ENCODE measurements at regions not wholly inside any gene's neighbourhood (a gene's known extent, or its start where the extent isn't known, plus 50 kb on each side); places are given as distances from the start of the nearest gene placed in this dataset.

DNA sequence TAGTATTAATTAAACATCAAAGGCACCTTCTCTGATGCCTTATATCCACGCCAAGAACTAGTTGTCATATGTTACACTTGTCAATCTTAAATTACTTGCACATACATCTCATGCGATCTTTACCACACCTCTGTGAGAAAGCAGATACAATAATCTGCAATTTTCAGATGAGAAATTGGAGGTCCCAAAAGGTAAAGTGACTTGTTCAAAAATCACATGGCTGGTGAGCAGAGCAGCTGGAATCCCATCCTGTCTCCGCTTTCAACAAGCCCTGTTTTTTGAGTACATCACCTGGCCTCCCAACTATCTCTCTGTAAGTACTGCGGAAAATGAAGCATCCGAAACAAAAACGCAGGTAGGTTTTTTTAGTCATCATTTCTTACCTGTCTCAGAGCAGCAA is 203.4 kb upstream of the FOXN3 start:
- Histone ChIP-seq H3K27me3 (no peaks in the 10 kb centered on the region), H3K4me1 (peaks cover 0 to 36% (median 7%) of the 10 kb centered on the region in 4 donors), H3K27ac (no peak overlapping the region), H3K9me3 (no peaks in the 10 kb centered on the region), H3K4me3 (no peak overlapping the region), H3K36me3 (no peaks in the 10 kb centered on the region)
- no peak for DNase-seq (ENCODE audit: low spot score in 2 of 2)
- TF ChIP-seq, protein P1, sequence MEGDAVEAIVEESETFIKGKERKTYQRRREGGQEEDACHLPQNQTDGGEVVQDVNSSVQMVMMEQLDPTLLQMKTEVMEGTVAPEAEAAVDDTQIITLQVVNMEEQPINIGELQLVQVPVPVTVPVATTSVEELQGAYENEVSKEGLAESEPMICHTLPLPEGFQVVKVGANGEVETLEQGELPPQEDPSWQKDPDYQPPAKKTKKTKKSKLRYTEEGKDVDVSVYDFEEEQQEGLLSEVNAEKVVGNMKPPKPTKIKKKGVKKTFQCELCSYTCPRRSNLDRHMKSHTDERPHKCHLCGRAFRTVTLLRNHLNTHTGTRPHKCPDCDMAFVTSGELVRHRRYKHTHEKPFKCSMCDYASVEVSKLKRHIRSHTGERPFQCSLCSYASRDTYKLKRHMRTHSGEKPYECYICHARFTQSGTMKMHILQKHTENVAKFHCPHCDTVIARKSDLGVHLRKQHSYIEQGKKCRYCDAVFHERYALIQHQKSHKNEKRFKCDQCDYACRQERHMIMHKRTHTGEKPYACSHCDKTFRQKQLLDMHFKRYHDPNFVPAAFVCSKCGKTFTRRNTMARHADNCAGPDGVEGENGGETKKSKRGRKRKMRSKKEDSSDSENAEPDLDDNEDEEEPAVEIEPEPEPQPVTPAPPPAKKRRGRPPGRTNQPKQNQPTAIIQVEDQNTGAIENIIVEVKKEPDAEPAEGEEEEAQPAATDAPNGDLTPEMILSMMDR (IDR thresholded peaks at IDR 0.05) = no peak
- TF ChIP-seq EP300 (IDR thresholded peaks at IDR 0.05) (no peak), POLR2A (IDR thresholded peaks at IDR 0.05) (no peak)
- WGBS, 2 donors = 96 to 98% methylated on average over 6 of the region's 6 CpGs

DNA sequence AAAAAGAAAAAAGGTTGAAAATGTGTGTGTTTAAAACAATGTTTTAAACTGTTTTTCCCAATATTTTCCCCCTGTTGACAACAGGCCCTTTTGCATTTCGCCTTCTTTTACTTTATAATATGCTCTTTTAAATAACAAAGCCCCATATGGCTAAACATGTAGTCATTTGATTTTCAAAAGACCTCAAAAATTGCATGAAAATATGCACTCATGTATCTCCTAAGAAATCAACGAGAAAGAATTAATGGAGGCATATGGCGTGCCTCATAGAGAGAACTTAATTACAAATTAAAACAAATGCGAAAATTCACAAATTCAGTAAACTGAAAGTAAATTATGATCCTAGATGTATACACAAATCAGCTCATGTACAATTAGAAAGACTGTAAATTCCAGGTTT is 202.6 kb upstream of the FOXN3 start:
- no peaks in the 10 kb centered on the region for H3K36me3 ChIP-seq
- H3K9me3 ChIP-seq = no peaks in the 10 kb centered on the region
- no peak for DNase-seq (ENCODE audit: low spot score in 2 of 2)
- peak overlapping the region; percentile 48 to 87 (median 74) for H3K4me3 ChIP-seq
- H3K27me3 ChIP-seq = no peaks in the 10 kb centered on the region
- peak overlapping the region in 2 of 4 donors; percentile 64 to 85 for H3K27ac ChIP-seq
- H3K4me1 ChIP-seq = peaks cover 0 to 34% (median 7%) of the 10 kb centered on the region in 4 donors
- TF ChIP-seq POLR2A (IDR thresholded peaks at IDR 0.05) (no peak), EP300 (IDR thresholded peaks at IDR 0.05) (no peak)
- TF ChIP-seq, protein P1 (IDR thresholded peaks at IDR 0.05) = no peak
- 81 to 85% methylated on average over 4 of the region's 4 CpGs for WGBS, 2 donors

DNA sequence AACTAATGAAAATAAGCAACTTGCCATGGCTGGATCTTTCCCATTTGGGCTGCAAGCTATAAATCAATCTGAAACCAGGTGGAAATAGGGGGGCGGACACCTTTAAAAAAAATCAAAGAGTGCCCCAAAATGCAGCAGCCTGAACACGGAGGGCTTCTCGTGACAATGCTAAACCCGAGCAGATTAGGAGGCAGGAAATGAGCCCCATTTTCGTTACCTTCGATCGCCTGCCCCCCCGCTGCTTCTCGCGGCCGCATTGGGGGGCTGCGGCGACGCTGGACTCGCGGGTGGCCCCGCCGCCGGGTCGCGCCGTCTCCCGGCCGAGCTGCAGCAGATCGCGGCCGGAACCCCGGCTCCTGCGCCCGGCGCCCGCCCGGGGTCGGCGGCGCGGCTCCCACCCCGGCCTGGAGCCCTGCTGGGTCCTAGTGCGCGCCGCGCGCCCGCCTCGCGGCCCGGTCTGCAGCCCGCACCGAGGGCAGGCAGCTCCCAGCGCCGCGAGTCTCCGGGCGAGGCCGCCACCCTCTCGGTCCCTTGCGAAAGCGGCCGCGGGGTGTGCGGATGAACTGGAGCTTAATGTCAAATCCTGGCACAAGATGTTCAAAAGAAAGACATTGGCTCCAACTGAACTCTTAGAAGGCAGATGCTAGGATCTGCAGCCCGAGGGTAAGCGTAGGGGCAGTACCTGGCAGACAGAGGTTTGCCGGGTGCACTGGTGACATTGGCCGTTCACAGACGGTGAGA is 201.9 kb upstream of the FOXN3 start:
- peak overlapping the region in 3 of 4 donors; percentile 64 to 86 (median 85) for H3K27ac ChIP-seq
- peak; percentile 22 to 37 for DNase-seq (ENCODE audit: low spot score in 2 of 2)
- peak overlapping the region; percentile 48 to 87 (median 74) for H3K4me3 ChIP-seq
- peaks cover 0 to 34% (median 7%) of the 10 kb centered on the region in 4 donors for H3K4me1 ChIP-seq
- H3K9me3 ChIP-seq = no peaks in the 10 kb centered on the region
- H3K27me3 ChIP-seq = no peaks in the 10 kb centered on the region
- TF ChIP-seq POLR2A (IDR thresholded peaks at IDR 0.05) = peak in 1 of 2 donors; percentile 29
- TF ChIP-seq, protein P1 (IDR thresholded peaks at IDR 0.05) = peak in 1 of 5 experiments; percentile 8
- no peak for TF ChIP-seq EP300 (IDR thresholded peaks at IDR 0.05)
- no peaks in the 10 kb centered on the region for H3K36me3 ChIP-seq
- 1% methylated on average over 30 to 46 of the region's 66 CpGs for WGBS, 2 donors

DNA sequence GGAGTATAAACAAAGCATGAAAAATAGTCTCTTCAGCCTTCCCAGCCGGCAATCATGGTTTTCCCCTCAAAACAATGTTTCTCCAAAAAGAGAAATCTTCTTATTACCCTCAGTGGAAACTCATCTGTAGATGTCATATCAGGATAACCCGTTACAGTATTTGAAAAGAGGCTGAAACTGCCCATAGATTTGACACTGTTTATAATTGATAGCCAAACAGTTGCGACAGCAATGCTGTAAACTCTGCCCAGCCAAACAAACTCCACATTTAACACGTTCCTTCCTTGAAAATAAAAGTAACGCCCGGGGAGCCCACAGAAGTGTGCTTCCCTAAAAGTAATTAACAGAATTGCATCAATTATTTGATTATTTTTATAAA is 201.3 kb upstream of the FOXN3 start:
- 0 to 1% methylated on average over 6 of the region's 6 CpGs for WGBS, 2 donors

More for the DNA sequence above, 201.3 kb upstream of the FOXN3 start:
- Histone ChIP-seq H3K4me1 (peaks cover 0 to 34% (median 7%) of the 10 kb centered on the region in 4 donors), H3K9me3 (no peaks in the 10 kb centered on the region), H3K27me3 (no peaks in the 10 kb centered on the region), H3K27ac (peak overlapping the region; percentile 19 to 86 (median 74)), H3K36me3 (no peaks in the 10 kb centered on the region), H3K4me3 (peak overlapping the region; percentile 48 to 87 (median 74))
- DNase-seq (ENCODE audit: low spot score in 2 of 2) = no peak
- TF ChIP-seq POLR2A (IDR thresholded peaks at IDR 0.05) = no peak
- TF ChIP-seq, protein P1 (IDR thresholded peaks at IDR 0.05) = no peak
- TF ChIP-seq EP300 (IDR thresholded peaks at IDR 0.05) = no peak

Data from tibial nerve (tissue), 4 donors.